Chondrocyte (in vitro differentiated cells): ENCODE measurements at regions not wholly inside any gene's neighbourhood (a gene's known extent, or its start where the extent isn't known, plus 50 kb on each side); places are given as distances from the start of the nearest gene placed in this dataset.

Experiments used
- DNase-seq: peaks from one replicate; pipeline ENCODE4 v3.0.0; 2021; ENCODE audit warnings: mixed read lengths, low spot score
- H3K27ac Mint-ChIP-seq: one replicate; pipeline ENCODE4 v1.8.0; 2021; ENCODE audit warnings: mild to moderate bottlenecking, moderate library complexity, mixed read lengths; ENCODE audit not compliant: unreplicated experiment
- H3K27me3 Mint-ChIP-seq: 2 replicates; pipeline ENCODE4 v1.8.0; 2021; ENCODE audit warnings: low read depth, mixed read lengths
- H3K36me3 Mint-ChIP-seq: 2 replicates; pipeline ENCODE4 v1.8.0; 2021; ENCODE audit warnings: low read depth, mixed read lengths
- H3K4me1 Mint-ChIP-seq: 2 replicates; pipeline ENCODE4 v1.8.0; 2021; ENCODE audit warnings: low read depth, mild to moderate bottlenecking, mixed read lengths
- H3K4me3 Mint-ChIP-seq: one replicate; pipeline ENCODE4 v1.8.0; 2021; ENCODE audit warnings: mild to moderate bottlenecking, moderate library complexity, mixed read lengths; ENCODE audit not compliant: unreplicated experiment
- H3K9me3 Mint-ChIP-seq: 2 replicates; pipeline ENCODE4 v1.8.0; 2021; ENCODE audit warnings: low read depth, mixed read lengths
- TF ChIP-seq, protein P1 (sequence below): fragments of 200-600 bp; sonication (generic); IDR thresholded peaks from 2 replicates; pipeline ENCODE4 v1.5.0; 2021; ENCODE audit warnings: antibody characterized with exemption, mild to moderate bottlenecking, moderate library complexity

DNA sequence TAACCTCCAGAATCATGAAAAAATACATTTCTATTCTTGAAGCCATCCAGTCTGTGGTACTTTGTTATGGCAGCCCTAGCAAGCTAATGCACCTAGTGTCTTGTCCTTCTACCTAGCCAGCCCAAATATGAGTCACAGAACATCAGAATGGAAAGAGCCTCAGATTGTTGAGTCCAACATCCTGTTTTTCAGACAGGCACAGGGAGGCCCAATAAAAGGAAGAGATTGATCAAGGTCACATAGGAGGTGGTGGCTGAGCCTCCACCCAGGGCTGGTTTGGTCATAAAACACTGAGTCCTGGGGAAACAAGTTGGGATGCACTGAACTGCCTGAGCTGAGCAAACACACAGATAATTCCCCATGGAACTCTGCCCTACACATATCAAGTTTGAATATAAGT, 195.5 kb downstream of the TTC32 start:
- peaks cover 2% of the 10 kb centered on the region for H3K9me3 Mint-ChIP-seq
- H3K4me1 Mint-ChIP-seq, result peaks cover 25% of the 10 kb centered on the region
- no peaks in the 10 kb centered on the region for H3K27me3 Mint-ChIP-seq
- H3K36me3 Mint-ChIP-seq, result no peaks in the 10 kb centered on the region
- H3K27ac Mint-ChIP-seq, result no peak overlapping the region
- DNase-seq, result no peak
- H3K4me3 Mint-ChIP-seq, result no peak overlapping the region
- TF ChIP-seq, protein P1, sequence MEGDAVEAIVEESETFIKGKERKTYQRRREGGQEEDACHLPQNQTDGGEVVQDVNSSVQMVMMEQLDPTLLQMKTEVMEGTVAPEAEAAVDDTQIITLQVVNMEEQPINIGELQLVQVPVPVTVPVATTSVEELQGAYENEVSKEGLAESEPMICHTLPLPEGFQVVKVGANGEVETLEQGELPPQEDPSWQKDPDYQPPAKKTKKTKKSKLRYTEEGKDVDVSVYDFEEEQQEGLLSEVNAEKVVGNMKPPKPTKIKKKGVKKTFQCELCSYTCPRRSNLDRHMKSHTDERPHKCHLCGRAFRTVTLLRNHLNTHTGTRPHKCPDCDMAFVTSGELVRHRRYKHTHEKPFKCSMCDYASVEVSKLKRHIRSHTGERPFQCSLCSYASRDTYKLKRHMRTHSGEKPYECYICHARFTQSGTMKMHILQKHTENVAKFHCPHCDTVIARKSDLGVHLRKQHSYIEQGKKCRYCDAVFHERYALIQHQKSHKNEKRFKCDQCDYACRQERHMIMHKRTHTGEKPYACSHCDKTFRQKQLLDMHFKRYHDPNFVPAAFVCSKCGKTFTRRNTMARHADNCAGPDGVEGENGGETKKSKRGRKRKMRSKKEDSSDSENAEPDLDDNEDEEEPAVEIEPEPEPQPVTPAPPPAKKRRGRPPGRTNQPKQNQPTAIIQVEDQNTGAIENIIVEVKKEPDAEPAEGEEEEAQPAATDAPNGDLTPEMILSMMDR, result no peak

DNA sequence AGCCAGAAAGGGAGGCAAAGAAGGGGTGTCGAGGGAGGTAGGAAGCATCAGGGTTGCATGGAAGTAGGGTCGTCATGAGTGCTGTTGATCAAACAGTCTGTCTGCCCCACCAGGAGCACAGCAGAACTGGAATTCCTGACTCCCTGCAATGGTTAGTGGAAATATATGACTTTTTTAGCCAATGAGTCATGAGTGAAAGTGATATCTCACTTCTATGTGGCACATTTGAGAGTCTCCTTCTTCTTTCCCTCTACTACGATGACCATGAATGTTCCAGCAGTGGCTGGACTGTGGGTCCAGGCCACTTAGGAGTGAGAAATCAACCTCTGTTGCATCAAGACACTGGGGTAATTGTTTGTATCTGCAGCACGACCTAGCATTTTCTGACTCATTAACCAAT, 199.5 kb downstream of the TTC32 start:
- no peak overlapping the region for H3K27ac Mint-ChIP-seq
- DNase-seq, result no peak
- TF ChIP-seq, protein P1, result no peak
- no peaks in the 10 kb centered on the region for H3K27me3 Mint-ChIP-seq
- H3K9me3 Mint-ChIP-seq, result peaks cover 12% of the 10 kb centered on the region
- H3K36me3 Mint-ChIP-seq, result peaks cover 5% of the 10 kb centered on the region
- no peak overlapping the region for H3K4me3 Mint-ChIP-seq
- peaks cover 24% of the 10 kb centered on the region for H3K4me1 Mint-ChIP-seq

DNA sequence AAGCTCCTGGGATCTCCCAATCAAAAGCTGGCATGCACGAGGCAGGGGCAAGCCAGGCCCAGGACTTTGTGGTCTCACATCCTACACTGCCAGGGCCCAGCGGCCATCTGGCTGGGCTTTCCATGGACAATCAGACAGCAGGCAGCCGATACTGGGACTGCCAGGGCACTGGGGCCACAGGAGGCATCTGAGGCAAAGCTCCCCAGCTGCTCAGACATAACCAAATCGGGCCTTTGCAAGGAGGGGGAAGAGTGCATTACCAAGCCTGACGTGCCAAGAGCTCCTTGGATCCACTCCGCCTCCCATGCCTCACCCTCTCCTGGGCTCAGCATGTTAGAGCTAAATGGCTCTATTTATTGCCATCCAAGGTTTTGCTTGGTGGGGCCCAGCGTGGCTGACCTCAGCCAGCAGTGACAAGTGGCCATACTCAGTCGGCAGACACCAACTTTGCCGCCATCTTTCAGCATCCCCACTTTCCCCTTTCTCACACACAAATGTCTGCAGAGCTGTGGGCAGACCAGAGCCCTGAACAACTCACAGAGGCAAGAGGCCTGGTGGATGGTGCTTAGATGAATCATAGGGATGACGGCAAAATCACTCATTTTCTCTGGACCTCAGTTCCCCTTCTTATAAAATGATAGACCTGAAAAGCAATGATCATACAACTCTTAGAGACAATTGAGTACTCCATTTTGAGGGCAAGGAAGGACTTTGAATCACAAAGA, 200.8 kb downstream of the TTC32 start:
- DNase-seq, result no peak

DNA sequence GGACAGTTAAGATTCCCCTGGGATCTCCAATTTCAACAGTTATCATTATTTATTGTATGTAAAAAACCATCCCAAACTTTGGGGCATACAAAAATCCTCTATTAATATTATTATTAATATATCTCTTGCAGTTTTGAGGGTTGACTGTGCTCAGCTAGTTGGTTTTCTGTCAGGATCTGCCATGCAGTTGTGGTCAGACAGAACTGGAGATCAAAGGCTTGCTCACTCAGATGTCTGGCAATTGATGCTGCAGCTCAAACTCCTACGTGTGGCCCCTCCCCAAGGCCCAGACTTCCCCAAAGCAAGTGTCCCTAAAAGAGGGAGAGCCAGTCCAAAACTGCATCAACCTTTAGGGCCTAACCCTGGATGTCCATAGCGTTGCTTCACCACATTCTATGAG, 204.7 kb downstream of the TTC32 start:
- peaks cover 21% of the 10 kb centered on the region for H3K9me3 Mint-ChIP-seq
- DNase-seq, result no peak
- H3K36me3 Mint-ChIP-seq, result peaks cover 11% of the 10 kb centered on the region
- TF ChIP-seq, protein P1, result no peak
- peaks cover 9% of the 10 kb centered on the region for H3K4me1 Mint-ChIP-seq
- H3K27ac Mint-ChIP-seq, result no peak overlapping the region
- H3K27me3 Mint-ChIP-seq, result no peaks in the 10 kb centered on the region
- no peak overlapping the region for H3K4me3 Mint-ChIP-seq

More for the DNA sequence above, 200.8 kb downstream of the TTC32 start:
- peaks cover 21% of the 10 kb centered on the region for H3K9me3 Mint-ChIP-seq
- H3K27ac Mint-ChIP-seq, result no peak overlapping the region
- TF ChIP-seq, protein P1, result no peak
- H3K27me3 Mint-ChIP-seq, result no peaks in the 10 kb centered on the region
- H3K4me1 Mint-ChIP-seq, result peaks cover 24% of the 10 kb centered on the region
- no peak overlapping the region for H3K4me3 Mint-ChIP-seq
- H3K36me3 Mint-ChIP-seq, result peaks cover 10% of the 10 kb centered on the region

DNA sequence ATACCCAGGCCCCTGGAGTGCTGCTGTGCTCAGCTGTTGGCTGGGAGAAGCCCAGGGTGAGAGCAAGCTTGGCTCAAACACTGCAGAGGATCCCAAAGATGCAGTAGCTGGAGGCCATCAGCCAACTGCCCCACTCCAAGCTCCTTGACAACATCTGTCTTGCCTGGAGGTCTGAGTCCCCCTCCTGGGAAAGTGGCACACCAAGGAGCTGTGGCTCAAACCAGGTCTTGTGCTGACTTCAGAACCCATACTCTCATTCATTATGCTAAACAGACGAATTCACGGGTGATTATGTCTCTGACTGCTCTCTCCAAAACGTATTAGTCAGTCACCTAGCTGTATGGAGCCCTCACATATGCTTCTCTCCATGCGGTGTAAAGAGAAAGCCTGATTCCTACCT, 206.1 kb downstream of the TTC32 start:
- Mint-ChIP-seq H3K27ac (no peak overlapping the region), H3K36me3 (peaks cover 11% of the 10 kb centered on the region), H3K4me1 (no peaks in the 10 kb centered on the region), H3K9me3 (peaks cover 19% of the 10 kb centered on the region), H3K4me3 (no peak overlapping the region), H3K27me3 (peaks cover 2% of the 10 kb centered on the region)
- TF ChIP-seq, protein P1, result no peak
- no peak for DNase-seq
